ENCODE measurements at regions not wholly inside any gene's neighbourhood (a gene's known extent, or its start where the extent isn't known, plus 50 kb on each side); places are given as distances from the start of the nearest gene placed in this dataset.

- Mint-ChIP-seq H3K27me3 (no peaks in the 10 kb centered on the region), H3K9me3 (no peaks in the 10 kb centered on the region), H3K4me3 (no peak overlapping the region), H3K4me1 (ENCODE audit: low read depth) (no peaks in the 10 kb centered on the region), H3K36me3 (no peaks in the 10 kb centered on the region), H3K27ac (no peak overlapping the region)
- no peak for DNase-seq
- ChIA-PET POLR2A (no interaction called here), CTCF (no interaction called here)
- intact Hi-C loops (cut with micrococcal nuclease), result no loop called here
These were observed 219.1 kb upstream of the RGMA start for GRCh38 chr15:93308026-93308690.

DNA sequence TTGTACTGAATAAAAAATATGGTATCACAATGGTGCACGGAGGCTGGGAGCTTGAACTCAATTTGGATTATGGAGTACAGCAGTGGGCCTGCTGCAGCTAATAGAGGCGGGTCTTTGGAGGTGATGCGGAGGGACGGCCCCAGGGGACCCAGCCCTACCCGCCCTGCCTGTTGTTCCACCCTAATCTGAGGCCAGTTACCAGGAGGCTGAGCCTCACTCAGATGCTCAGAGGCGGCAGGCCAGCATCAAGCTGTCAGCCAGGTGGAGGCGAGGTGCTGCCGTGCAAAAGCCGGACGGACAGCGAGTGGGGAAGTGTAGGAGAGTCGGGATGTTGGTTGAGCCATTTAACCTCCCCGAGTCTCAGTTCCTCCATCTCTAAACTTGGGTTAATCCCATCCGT lies 218.5 kb upstream of the RGMA start:
- Mint-ChIP-seq H3K27me3 (no peaks in the 10 kb centered on the region), H3K27ac (no peak overlapping the region)
- intact Hi-C loops (cut with micrococcal nuclease), result no loop called here

GRCh38 chr15:93305306-93305705 lies 216.3 kb upstream of the RGMA start:
- no peaks in the 10 kb centered on the region for H3K4me1 Mint-ChIP-seq (ENCODE audit: low read depth)
- no peaks in the 10 kb centered on the region for H3K9me3 Mint-ChIP-seq
- H3K27me3 Mint-ChIP-seq, result no peaks in the 10 kb centered on the region
- no peak overlapping the region for H3K27ac Mint-ChIP-seq
- intact Hi-C loops (cut with micrococcal nuclease), result no loop called here
- CTCF ChIA-PET, result interaction anchor here (1.2 kb wide), 1 partner anchor 217 kb away, joined by 3 read pairs; the partner anchor contains the start of gene RGMA
- POLR2A ChIA-PET, result no interaction called here
- H3K36me3 Mint-ChIP-seq, result no peaks in the 10 kb centered on the region
- no peak overlapping the region for H3K4me3 Mint-ChIP-seq
- no peak for DNase-seq

More for the DNA sequence above, 218.5 kb upstream of the RGMA start:
- Mint-ChIP-seq H3K9me3 (no peaks in the 10 kb centered on the region), H3K4me1 (ENCODE audit: low read depth) (no peaks in the 10 kb centered on the region), H3K36me3 (no peaks in the 10 kb centered on the region), H3K4me3 (no peak overlapping the region)
- CTCF ChIA-PET, result no interaction called here
- no peak for DNase-seq
- POLR2A ChIA-PET, result no interaction called here

- Mint-ChIP-seq H3K27me3 (no peaks in the 10 kb centered on the region), H3K27ac (no peak overlapping the region), H3K9me3 (no peaks in the 10 kb centered on the region), H3K4me3 (no peak overlapping the region), H3K4me1 (ENCODE audit: low read depth) (no peaks in the 10 kb centered on the region), H3K36me3 (no peaks in the 10 kb centered on the region)
- intact Hi-C loops (cut with micrococcal nuclease), result no loop called here
- DNase-seq, result no peak
- CTCF ChIA-PET, result interaction anchor here (1.5 kb wide), 1 partner anchor 214 kb away, joined by 7 read pairs; no protein-coding TSS in a partner anchor
- POLR2A ChIA-PET, result no interaction called here
These were observed 213.2 kb upstream of the RGMA start for GRCh38 chr15:93302080-93302765.

DNA sequence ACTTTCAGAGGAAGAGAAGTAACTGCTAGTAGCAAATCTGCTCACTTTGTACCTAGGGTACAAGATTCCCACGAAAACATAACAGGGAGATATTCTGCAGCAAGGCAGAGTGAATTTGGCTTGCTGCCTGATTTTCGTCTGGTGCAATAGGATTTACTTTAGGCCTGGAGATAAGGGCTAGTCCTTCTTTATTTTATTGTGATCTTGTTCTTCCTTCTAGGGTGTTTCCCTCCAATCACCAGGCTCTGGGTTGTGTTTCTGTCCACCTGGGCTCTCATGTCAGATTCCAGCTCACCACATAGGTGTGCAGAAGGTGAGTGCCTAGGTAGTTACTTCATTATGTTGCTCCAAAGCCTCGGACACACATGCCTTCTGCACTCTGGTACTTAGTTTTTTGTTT lies 211.8 kb upstream of the RGMA start:
- no peak for DNase-seq
- no peaks in the 10 kb centered on the region for H3K36me3 Mint-ChIP-seq
- ChIA-PET CTCF (interaction anchor here (1.5 kb wide), 1 partner anchor 213 kb away, joined by 7 read pairs; no protein-coding TSS in a partner anchor), POLR2A (no interaction called here)
- no peaks in the 10 kb centered on the region for H3K27me3 Mint-ChIP-seq
- H3K4me3 Mint-ChIP-seq, result no peak overlapping the region
- no peaks in the 10 kb centered on the region for H3K9me3 Mint-ChIP-seq
- intact Hi-C loops (cut with micrococcal nuclease), result no loop called here
- H3K4me1 Mint-ChIP-seq (ENCODE audit: low read depth), result no peaks in the 10 kb centered on the region
- H3K27ac Mint-ChIP-seq, result no peak overlapping the region

DNA sequence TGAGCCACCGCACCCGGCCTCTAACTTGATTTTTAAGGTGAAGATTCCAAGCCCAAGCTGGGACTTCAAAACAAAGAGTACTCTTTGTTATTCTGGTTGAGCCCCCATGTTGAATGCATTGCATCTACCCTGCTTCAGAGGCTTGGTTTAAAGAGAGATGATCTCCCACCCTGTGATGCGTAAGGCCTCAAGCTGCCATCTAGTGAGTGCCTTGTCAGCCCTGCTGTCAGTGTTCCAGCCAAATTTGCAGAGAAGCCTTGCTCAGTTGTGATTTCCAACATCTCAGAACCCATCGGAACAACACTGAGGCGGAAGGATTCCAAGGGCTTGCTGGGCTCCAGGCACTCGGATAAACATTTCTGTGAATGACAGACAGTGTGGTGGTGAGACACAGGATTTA lies 210.7 kb upstream of the RGMA start:
- POLR2A ChIA-PET, result no interaction called here
- H3K36me3 Mint-ChIP-seq, result no peaks in the 10 kb centered on the region
- CTCF ChIA-PET, result no interaction called here
- H3K27me3 Mint-ChIP-seq, result no peaks in the 10 kb centered on the region
- no peak overlapping the region for H3K27ac Mint-ChIP-seq
- DNase-seq, result no peak
- no peaks in the 10 kb centered on the region for H3K9me3 Mint-ChIP-seq
- intact Hi-C loops (cut with micrococcal nuclease), result no loop called here
- H3K4me1 Mint-ChIP-seq (ENCODE audit: low read depth), result no peaks in the 10 kb centered on the region
- H3K4me3 Mint-ChIP-seq, result no peak overlapping the region

DNA sequence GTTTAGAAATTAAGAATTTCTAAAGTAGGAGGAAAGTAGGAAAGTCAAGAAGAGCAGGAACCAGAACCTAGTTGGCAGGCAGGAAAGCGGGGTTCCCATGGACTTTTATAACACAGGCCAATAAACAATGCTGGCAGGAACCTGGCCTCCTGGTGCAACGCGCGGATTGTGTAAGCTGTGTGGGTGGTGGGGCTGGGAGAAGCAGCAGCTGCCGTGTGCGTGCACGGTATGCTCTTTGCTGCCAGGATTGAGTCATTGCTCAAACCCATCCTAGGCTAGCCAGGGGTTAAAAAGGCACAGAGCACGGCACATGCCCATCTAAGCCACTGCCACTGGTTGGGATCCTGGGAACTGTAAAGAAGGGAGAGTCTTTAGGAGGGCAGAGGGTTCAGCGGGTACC lies 209.9 kb upstream of the RGMA start:
- no peaks in the 10 kb centered on the region for H3K9me3 Mint-ChIP-seq
- no peaks in the 10 kb centered on the region for H3K4me1 Mint-ChIP-seq (ENCODE audit: low read depth)
- CTCF ChIA-PET, result no interaction called here
- no peak overlapping the region for H3K4me3 Mint-ChIP-seq
- H3K27me3 Mint-ChIP-seq, result no peaks in the 10 kb centered on the region
- no peak for DNase-seq
- H3K27ac Mint-ChIP-seq, result no peak overlapping the region
- POLR2A ChIA-PET, result no interaction called here
- no peaks in the 10 kb centered on the region for H3K36me3 Mint-ChIP-seq
- intact Hi-C loops (cut with micrococcal nuclease), result no loop called here

DNA sequence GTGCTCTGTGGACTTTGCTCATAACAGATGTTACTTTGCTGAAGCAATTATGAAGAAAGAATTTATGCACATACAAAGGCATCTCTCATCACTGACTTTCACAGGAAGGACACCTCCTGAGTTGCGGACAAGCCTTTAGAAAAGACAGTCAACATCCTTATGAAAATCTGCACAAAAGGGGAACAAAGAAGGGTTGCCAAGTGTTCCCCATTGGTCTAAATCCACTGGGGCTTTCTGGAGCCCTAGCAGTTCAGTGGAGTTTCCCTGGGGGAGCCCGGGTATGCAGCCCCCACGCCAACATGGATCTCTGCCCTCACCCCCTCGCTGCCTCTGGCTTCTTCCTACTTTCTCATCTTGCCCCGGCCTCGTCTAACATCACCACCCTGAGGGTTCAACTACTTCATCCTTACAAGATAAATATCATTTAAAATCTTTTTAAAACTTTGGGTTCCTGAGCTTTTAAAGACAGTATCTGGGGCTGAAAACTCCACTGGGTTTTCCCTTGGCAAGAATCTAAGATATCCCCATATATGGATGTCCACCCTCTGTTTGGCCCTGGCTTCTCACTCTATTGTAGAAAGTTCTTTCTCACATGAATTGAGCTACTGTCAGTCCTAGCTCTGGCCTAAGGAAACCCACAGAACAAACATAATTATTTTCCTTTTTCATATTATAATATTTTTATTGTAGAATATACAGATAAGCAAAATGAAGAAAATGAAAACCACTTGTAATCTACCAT lies 207.9 kb upstream of the RGMA start:
- Mint-ChIP-seq H3K27me3 (no peaks in the 10 kb centered on the region), H3K4me1 (ENCODE audit: low read depth) (no peaks in the 10 kb centered on the region), H3K4me3 (no peak overlapping the region), H3K9me3 (no peaks in the 10 kb centered on the region), H3K27ac (no peak overlapping the region), H3K36me3 (no peaks in the 10 kb centered on the region)
- ChIA-PET POLR2A (no interaction called here), CTCF (no interaction called here)
- intact Hi-C loops (cut with micrococcal nuclease), result no loop called here
- no peak for DNase-seq

GRCh38 chr15:93294896-93295295 lies 205.9 kb upstream of the RGMA start:
- ChIA-PET CTCF (no interaction called here), POLR2A (no interaction called here)
- intact Hi-C loops (cut with micrococcal nuclease), result no loop called here
- H3K4me3 Mint-ChIP-seq, result no peak overlapping the region
- no peaks in the 10 kb centered on the region for H3K4me1 Mint-ChIP-seq (ENCODE audit: low read depth)
- H3K9me3 Mint-ChIP-seq, result no peaks in the 10 kb centered on the region
- H3K27ac Mint-ChIP-seq, result no peak overlapping the region
- peaks cover 7% of the 10 kb centered on the region for H3K27me3 Mint-ChIP-seq
- no peaks in the 10 kb centered on the region for H3K36me3 Mint-ChIP-seq
- no peak for DNase-seq

DNA sequence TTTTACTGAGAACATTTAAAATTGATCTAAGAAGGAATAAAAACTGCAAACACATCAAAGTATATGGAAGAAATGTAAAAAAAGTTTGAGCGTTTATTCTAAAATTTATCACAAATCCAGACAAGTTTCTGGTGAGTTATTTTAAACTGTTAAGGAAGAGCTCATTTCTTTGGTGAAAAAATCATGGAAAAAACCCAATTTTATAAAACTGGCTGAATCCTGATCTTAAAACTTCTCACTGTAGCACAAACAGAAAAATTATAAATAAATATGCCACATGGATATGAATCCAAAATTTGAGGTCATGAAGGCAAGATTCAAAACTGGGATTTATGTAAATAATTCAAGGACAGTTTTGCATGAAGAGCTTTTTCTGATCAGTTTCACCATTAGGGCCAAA lies 205.1 kb upstream of the RGMA start:
- H3K27me3 Mint-ChIP-seq, result peaks cover 10% of the 10 kb centered on the region
- no peak overlapping the region for H3K27ac Mint-ChIP-seq
- no peaks in the 10 kb centered on the region for H3K4me1 Mint-ChIP-seq (ENCODE audit: low read depth)
- no peak for DNase-seq
- no peaks in the 10 kb centered on the region for H3K9me3 Mint-ChIP-seq
- CTCF ChIA-PET, result interaction anchor here (0.7 to 1.1 kb wide), 2 partner anchors 207 to 497 kb away, joined by 3 read pairs; no protein-coding TSS in a partner anchor
- no peaks in the 10 kb centered on the region for H3K36me3 Mint-ChIP-seq
- H3K4me3 Mint-ChIP-seq, result no peak overlapping the region
- intact Hi-C loops (cut with micrococcal nuclease), result no loop called here
- POLR2A ChIA-PET, result no interaction called here

GRCh38 chr15:93291380-93291779 lies 202.4 kb upstream of the RGMA start:
- ChIA-PET CTCF (no interaction called here), POLR2A (no interaction called here)
- no peak overlapping the region for H3K4me3 Mint-ChIP-seq
- no peaks in the 10 kb centered on the region for H3K4me1 Mint-ChIP-seq (ENCODE audit: low read depth)
- no peak for DNase-seq
- no peaks in the 10 kb centered on the region for H3K9me3 Mint-ChIP-seq
- intact Hi-C loops (cut with micrococcal nuclease), result no loop called here
- H3K36me3 Mint-ChIP-seq, result no peaks in the 10 kb centered on the region
- H3K27me3 Mint-ChIP-seq, result peaks cover 13% of the 10 kb centered on the region
- H3K27ac Mint-ChIP-seq, result no peak overlapping the region

DNA sequence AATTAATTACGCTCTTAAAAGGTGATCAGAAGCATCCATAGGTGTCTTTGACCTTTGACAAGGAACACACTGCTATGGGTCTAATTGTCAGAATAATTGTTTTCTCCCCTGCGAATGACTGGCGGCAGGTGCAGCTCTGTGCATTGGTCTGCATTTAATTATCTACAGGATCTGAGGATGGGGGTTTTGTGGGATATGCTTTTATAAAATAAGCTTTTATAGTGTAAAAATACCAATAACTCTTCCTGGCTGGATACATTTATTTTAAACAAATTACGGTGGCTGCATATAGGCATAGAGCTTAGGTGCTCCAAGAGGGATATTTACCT lies 201.6 kb upstream of the RGMA start:
- CTCF ChIA-PET, result no interaction called here
- peaks cover 13% of the 10 kb centered on the region for H3K27me3 Mint-ChIP-seq
- H3K4me1 Mint-ChIP-seq (ENCODE audit: low read depth), result no peaks in the 10 kb centered on the region

More for the DNA sequence above, 201.6 kb upstream of the RGMA start:
- Mint-ChIP-seq H3K9me3 (no peaks in the 10 kb centered on the region), H3K36me3 (no peaks in the 10 kb centered on the region), H3K4me3 (no peak overlapping the region), H3K27ac (no peak overlapping the region)
- POLR2A ChIA-PET, result no interaction called here
- no peak for DNase-seq
- intact Hi-C loops (cut with micrococcal nuclease), result no loop called here
